Esophagus squamous epithelium (tissue), 4 donors: ENCODE measurements at regions not wholly inside any gene's neighbourhood (a gene's known extent, or its start where the extent isn't known, plus 50 kb on each side); places are given as distances from the start of the nearest gene placed in this dataset.

Source experiments
- POLR2A ChIP-seq, 4 donors: fragments of 450-650 bp; IDR thresholded peaks; one replicate each; pipeline ENCODE4 v1.6.1; 2017; ENCODE audit warnings: antibody characterized with exemption in 4 of 4, mild to moderate bottlenecking in 4 of 4, moderate library complexity in 3 of 4
- TF ChIP-seq, protein P1 (sequence below), 6 experiments: fragments of 450-650 bp in 4 of 6; fragments of 200-600 bp in 2 of 6; sonication (generic) in 2 of 6; IDR thresholded peaks; one replicate each; pipeline ENCODE4 v1.5.1; 2016 to 2019; ENCODE audit warnings: antibody characterized with exemption in 6 of 6, mild to moderate bottlenecking in 4 of 6, moderate library complexity in 4 of 6

DNA sequence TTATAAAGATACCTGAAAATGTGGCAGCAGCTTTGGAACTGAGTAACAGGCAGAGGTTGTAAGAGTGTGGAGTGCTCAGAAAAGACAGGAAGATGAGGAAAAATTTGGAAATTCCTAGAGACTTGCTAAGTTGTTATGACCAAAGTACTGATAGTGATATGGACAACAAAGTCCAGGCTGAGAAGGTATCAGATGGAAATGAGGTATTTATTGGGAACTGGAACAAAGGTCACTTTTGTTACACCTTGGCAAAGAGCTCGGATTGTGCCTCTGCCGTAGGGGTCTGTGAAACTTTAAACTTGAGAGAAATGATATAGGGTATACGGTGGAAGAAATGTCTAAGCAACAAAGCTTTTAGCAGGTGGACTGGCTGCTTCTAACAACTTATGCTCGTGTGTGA is 419.9 kb downstream of the PCDH17 start:
- TF ChIP-seq, protein P1, sequence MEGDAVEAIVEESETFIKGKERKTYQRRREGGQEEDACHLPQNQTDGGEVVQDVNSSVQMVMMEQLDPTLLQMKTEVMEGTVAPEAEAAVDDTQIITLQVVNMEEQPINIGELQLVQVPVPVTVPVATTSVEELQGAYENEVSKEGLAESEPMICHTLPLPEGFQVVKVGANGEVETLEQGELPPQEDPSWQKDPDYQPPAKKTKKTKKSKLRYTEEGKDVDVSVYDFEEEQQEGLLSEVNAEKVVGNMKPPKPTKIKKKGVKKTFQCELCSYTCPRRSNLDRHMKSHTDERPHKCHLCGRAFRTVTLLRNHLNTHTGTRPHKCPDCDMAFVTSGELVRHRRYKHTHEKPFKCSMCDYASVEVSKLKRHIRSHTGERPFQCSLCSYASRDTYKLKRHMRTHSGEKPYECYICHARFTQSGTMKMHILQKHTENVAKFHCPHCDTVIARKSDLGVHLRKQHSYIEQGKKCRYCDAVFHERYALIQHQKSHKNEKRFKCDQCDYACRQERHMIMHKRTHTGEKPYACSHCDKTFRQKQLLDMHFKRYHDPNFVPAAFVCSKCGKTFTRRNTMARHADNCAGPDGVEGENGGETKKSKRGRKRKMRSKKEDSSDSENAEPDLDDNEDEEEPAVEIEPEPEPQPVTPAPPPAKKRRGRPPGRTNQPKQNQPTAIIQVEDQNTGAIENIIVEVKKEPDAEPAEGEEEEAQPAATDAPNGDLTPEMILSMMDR (IDR thresholded peaks at IDR 0.05), result no peak
- TF ChIP-seq POLR2A (IDR thresholded peaks at IDR 0.05), result no peak
